Panc1 (cell line): ENCODE measurements at regions not wholly inside any gene's neighbourhood (a gene's known extent, or its start where the extent isn't known, plus 50 kb on each side); places are given as distances from the start of the nearest gene placed in this dataset.

ENCODE experiments used
- ATAC-seq: fragments of 200-7000 bp; cut with Tn5 transposase; 2 replicates; pipeline ENCODE4 v1.9.1; 2020; ENCODE audit warnings: mild to moderate bottlenecking, moderate library complexity
- BruUV-seq: library from RNA; stranded (reverse); fragments of 400-500 nt; replicated peaks from 2 replicates; lab custom pipeline; 2021; lab: Mats Ljungman, UMichigan
- CTCF ChIA-PET: fragments of 300-600 bp; sonication (Branson Sonifier 250); formaldehyde crosslinking; loops from one replicate; lab custom pipeline; 2022; ENCODE audit warnings: antibody characterized with exemption; lab: Charles Lee
- POLR2A ChIA-PET: fragments of 300-600 bp; sonication (Branson Sonifier 250); formaldehyde crosslinking; loops from one replicate; lab custom pipeline; 2022; ENCODE audit warnings: antibody characterized with exemption; lab: Charles Lee
- DNase-seq: peaks from one replicate; pipeline ENCODE4 v3.0.0-alpha.2; 2010; ENCODE audit warnings: low read depth, low spot score
- H3K27ac ChIP-seq: 2 replicates; pipeline ENCODE4 v1.5.1; 2011; ENCODE audit warnings: mild to moderate bottlenecking, low read length, inconsistent platforms
- H3K27me3 ChIP-seq: fragments of 200-500 bp; sonication (Bioruptor generic); 2 replicates; pipeline ENCODE4 v1.6.0; 2014; ENCODE audit warnings: low read length, inconsistent platforms; ENCODE audit not compliant: control insufficient read depth, insufficient read depth
- H3K36me3 ChIP-seq: fragments of 200-500 bp; sonication (Bioruptor generic); 2 replicates; pipeline ENCODE4 v1.5.1; 2014; ENCODE audit warnings: inconsistent platforms, mild to moderate bottlenecking, low read length, moderate library complexity; ENCODE audit not compliant: control insufficient read depth, insufficient read depth
- H3K4me1 ChIP-seq: 2 replicates; pipeline ENCODE4 v1.5.1; 2011; ENCODE audit warnings: inconsistent platforms, mild to moderate bottlenecking, low read length, moderate library complexity; ENCODE audit not compliant: control insufficient read depth, insufficient read depth
- H3K4me3 ChIP-seq, 2 experiments: 2 replicates each; pipeline ENCODE4 v1.5.1; 2011 to 2012; ENCODE audit warnings: low read depth in 2 of 2, low read length in 2 of 2, mild to moderate bottlenecking in 2 of 2, inconsistent platforms in 1 of 2, moderate library complexity in 1 of 2
- H3K9me3 ChIP-seq: fragments of 200-500 bp; sonication (Bioruptor generic); 2 replicates; pipeline ENCODE4 v1.5.1; 2014; ENCODE audit warnings: low read depth, mild to moderate bottlenecking, inconsistent platforms, low read length, moderate library complexity; ENCODE audit not compliant: control insufficient read depth, insufficient read depth
- POLR2AphosphoS5 ChIP-seq: IDR thresholded peaks from 2 replicates; pipeline ENCODE4 v1.6.1; 2012; ENCODE audit warnings: mild to moderate bottlenecking, low read depth, low read length, moderate library complexity
- SIN3A ChIP-seq: IDR thresholded peaks from 2 replicates; pipeline ENCODE4 v1.6.1; 2012; ENCODE audit warnings: low read depth, mild to moderate bottlenecking, low read length, moderate library complexity, borderline replicate concordance; ENCODE audit not compliant: insufficient read depth
- TCF7L2 ChIP-seq: IDR thresholded peaks from 2 replicates; pipeline ENCODE4 v1.6.1; 2011; ENCODE audit warnings: mild to moderate bottlenecking, low read depth, low read length, inconsistent platforms
- in situ Hi-C: cut with HindIII; loops from 2 replicates; pipeline ENCODE4 v1.10.0; 2016; ENCODE audit warnings: low sequenced_read_pairs, low pct_unique_long_range_greater_than_20kb
- intact Hi-C: fragments of 100-400 bp; cut with micrococcal nuclease; formaldehyde crosslinking; loops from one replicate; pipeline ENCODE4 v1.10.0; 2022; ENCODE audit not compliant: unreplicated experiment
- TF ChIP-seq, protein P1 (sequence below): fragments of 450-650 bp; IDR thresholded peaks from 2 replicates; pipeline ENCODE4 v1.5.1; 2017; ENCODE audit warnings: mild to moderate bottlenecking
- TF ChIP-seq, protein P2 (sequence below), 2 experiments: IDR thresholded peaks; 2 replicates each; pipeline ENCODE4 v1.6.1; 2011 to 2012; ENCODE audit warnings: low read depth in 2 of 2, control low read depth in 1 of 2, low read length in 1 of 2, mild to moderate bottlenecking in 1 of 2, moderate library complexity in 1 of 2; ENCODE audit not compliant: insufficient read depth in 1 of 2

DNA sequence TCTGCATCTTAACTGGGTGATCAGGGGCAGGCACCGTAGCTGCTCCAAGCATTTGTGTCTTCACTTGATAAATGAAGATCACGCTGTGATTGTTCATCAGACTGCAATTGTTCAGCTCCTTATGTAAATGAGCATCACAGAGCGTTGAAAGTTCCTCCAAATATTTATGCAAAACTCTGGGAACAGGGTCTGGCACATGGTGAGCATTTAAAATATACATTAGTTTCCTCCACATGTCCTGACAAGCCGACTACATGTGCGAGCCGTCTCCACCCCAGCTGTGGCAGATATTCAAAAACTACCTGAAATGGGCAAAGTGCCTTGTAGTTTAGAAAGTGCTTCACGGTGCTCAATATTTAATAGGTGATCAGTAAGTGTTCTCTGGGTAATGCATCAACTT, 175.1 kb upstream of the ID2 start:
- H3K9me3 ChIP-seq = no peaks in the 10 kb centered on the region
- H3K36me3 ChIP-seq = no peaks in the 10 kb centered on the region
- no peak overlapping the region for H3K27ac ChIP-seq
- no peaks in the 10 kb centered on the region for H3K27me3 ChIP-seq
- intact Hi-C loops (no loop called here), in situ Hi-C loops (no loop called here)
- ATAC-seq (no peak), DNase-seq (no peak)
- POLR2A ChIA-PET = no interaction called here
- no peak overlapping the region for H3K4me3 ChIP-seq
- TF ChIP-seq TCF7L2 (no peak), POLR2AphosphoS5 (no peak), SIN3A (no peak)
- TF ChIP-seq, protein P1, sequence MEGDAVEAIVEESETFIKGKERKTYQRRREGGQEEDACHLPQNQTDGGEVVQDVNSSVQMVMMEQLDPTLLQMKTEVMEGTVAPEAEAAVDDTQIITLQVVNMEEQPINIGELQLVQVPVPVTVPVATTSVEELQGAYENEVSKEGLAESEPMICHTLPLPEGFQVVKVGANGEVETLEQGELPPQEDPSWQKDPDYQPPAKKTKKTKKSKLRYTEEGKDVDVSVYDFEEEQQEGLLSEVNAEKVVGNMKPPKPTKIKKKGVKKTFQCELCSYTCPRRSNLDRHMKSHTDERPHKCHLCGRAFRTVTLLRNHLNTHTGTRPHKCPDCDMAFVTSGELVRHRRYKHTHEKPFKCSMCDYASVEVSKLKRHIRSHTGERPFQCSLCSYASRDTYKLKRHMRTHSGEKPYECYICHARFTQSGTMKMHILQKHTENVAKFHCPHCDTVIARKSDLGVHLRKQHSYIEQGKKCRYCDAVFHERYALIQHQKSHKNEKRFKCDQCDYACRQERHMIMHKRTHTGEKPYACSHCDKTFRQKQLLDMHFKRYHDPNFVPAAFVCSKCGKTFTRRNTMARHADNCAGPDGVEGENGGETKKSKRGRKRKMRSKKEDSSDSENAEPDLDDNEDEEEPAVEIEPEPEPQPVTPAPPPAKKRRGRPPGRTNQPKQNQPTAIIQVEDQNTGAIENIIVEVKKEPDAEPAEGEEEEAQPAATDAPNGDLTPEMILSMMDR = no peak
- TF ChIP-seq, protein P2, sequence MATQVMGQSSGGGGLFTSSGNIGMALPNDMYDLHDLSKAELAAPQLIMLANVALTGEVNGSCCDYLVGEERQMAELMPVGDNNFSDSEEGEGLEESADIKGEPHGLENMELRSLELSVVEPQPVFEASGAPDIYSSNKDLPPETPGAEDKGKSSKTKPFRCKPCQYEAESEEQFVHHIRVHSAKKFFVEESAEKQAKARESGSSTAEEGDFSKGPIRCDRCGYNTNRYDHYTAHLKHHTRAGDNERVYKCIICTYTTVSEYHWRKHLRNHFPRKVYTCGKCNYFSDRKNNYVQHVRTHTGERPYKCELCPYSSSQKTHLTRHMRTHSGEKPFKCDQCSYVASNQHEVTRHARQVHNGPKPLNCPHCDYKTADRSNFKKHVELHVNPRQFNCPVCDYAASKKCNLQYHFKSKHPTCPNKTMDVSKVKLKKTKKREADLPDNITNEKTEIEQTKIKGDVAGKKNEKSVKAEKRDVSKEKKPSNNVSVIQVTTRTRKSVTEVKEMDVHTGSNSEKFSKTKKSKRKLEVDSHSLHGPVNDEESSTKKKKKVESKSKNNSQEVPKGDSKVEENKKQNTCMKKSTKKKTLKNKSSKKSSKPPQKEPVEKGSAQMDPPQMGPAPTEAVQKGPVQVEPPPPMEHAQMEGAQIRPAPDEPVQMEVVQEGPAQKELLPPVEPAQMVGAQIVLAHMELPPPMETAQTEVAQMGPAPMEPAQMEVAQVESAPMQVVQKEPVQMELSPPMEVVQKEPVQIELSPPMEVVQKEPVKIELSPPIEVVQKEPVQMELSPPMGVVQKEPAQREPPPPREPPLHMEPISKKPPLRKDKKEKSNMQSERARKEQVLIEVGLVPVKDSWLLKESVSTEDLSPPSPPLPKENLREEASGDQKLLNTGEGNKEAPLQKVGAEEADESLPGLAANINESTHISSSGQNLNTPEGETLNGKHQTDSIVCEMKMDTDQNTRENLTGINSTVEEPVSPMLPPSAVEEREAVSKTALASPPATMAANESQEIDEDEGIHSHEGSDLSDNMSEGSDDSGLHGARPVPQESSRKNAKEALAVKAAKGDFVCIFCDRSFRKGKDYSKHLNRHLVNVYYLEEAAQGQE (IDR thresholded peaks at IDR 0.05; ENCODE audit: insufficient read depth in 1 of 2, low read depth in 2 of 2, low read length in 1 of 2) = no peak
- BruUV-seq = no TSS peak
- CTCF ChIA-PET = no interaction called here
- no peaks in the 10 kb centered on the region for H3K4me1 ChIP-seq

DNA sequence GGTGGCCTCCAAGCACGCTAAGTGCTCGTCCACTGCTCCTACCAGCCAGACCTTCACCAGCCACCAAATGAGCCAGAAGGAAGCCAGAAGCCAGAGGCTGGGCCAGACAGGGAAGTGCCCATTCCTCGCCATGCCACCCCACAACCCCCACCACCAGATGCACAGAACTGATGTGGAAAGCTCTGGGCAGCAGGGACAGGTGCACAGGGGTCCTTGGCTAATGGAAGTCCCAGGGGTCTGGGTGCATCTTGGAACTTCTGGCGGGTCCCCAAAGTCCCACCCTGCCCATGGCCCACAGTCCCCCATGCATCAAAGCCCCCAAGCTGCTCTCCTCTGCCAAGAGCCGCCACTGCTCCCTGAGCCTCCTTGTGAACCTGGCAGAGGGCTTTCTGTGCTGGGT, 173.1 kb upstream of the ID2 start:
- Histone ChIP-seq H3K27me3 (no peaks in the 10 kb centered on the region), H3K9me3 (no peaks in the 10 kb centered on the region), H3K4me1 (no peaks in the 10 kb centered on the region), H3K4me3 (no peak overlapping the region), H3K27ac (no peak overlapping the region), H3K36me3 (no peaks in the 10 kb centered on the region)
- ATAC-seq = no peak
- in situ Hi-C loops = no loop called here
- ChIA-PET CTCF (no interaction called here), POLR2A (no interaction called here)
- TF ChIP-seq, protein P2 (IDR thresholded peaks at IDR 0.05; ENCODE audit: insufficient read depth in 1 of 2, low read depth in 2 of 2, low read length in 1 of 2) = no peak
- TF ChIP-seq SIN3A (no peak), POLR2AphosphoS5 (no peak), TCF7L2 (no peak)
- TF ChIP-seq, protein P1 = no peak
- DNase-seq = no peak
- BruUV-seq = no TSS peak
- intact Hi-C loops = no loop called here
